Type B pancreatic cell (in vitro differentiated cells): ENCODE measurements at regions not wholly inside any gene's neighbourhood (a gene's known extent, or its start where the extent isn't known, plus 50 kb on each side); places are given as distances from the start of the nearest gene placed in this dataset.

ENCODE experiments used
- DNase-seq: peaks from one replicate; pipeline ENCODE4 v3.0.0; 2021; ENCODE audit warnings: mixed read lengths; ENCODE audit not compliant: unreplicated experiment; ENCODE audit errors: extremely low spot score
- H3K27ac Mint-ChIP-seq: 2 replicates; pipeline ENCODE4 v1.8.0; 2021; ENCODE audit warnings: mild to moderate bottlenecking, mixed read lengths
- H3K27me3 Mint-ChIP-seq: 2 replicates; pipeline ENCODE4 v1.8.0; 2021; ENCODE audit warnings: mixed read lengths
- H3K36me3 Mint-ChIP-seq: 2 replicates; pipeline ENCODE4 v1.8.0; 2021; ENCODE audit warnings: mixed read lengths
- H3K4me1 Mint-ChIP-seq: one replicate; pipeline ENCODE4 v1.8.0; 2021; ENCODE audit warnings: mixed read lengths; ENCODE audit not compliant: unreplicated experiment
- H3K4me3 Mint-ChIP-seq: 2 replicates; pipeline ENCODE4 v1.8.0; 2021; ENCODE audit warnings: mild to moderate bottlenecking, mixed read lengths
- H3K9me3 Mint-ChIP-seq: 2 replicates; pipeline ENCODE4 v1.8.0; 2021; ENCODE audit warnings: mixed read lengths
- TF ChIP-seq, protein P1 (sequence below): fragments of 200-600 bp; sonication (generic); conservative IDR thresholded peaks from 2 replicates; pipeline ENCODE4 v1.5.0; 2021; ENCODE audit warnings: antibody characterized with exemption, mild to moderate bottlenecking

DNA sequence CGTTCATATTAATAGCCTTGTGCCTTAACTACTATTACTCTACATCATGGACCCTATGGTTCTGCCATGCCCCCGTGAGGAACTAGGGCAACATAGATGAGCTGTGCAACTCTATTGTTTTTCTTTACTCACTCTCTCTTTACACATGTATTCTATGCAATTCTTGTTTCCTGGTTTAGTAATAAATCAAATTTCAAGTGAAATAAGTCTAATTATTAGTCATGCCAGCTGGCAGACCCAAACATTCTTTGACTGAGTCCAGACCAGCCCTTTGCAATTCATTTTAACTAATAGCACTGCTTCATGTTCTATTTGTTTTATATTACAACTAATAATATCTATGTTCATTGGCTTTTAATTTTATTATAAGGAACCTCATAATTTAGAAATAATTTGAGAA, 789.3 kb upstream of the ADAMTS5 start:
- Mint-ChIP-seq H3K4me1 (no peaks in the 10 kb centered on the region), H3K9me3 (no peaks in the 10 kb centered on the region), H3K36me3 (no peaks in the 10 kb centered on the region), H3K27me3 (peaks cover 3% of the 10 kb centered on the region), H3K4me3 (no peak overlapping the region), H3K27ac (no peak overlapping the region)
- no peak for DNase-seq
- TF ChIP-seq, protein P1, sequence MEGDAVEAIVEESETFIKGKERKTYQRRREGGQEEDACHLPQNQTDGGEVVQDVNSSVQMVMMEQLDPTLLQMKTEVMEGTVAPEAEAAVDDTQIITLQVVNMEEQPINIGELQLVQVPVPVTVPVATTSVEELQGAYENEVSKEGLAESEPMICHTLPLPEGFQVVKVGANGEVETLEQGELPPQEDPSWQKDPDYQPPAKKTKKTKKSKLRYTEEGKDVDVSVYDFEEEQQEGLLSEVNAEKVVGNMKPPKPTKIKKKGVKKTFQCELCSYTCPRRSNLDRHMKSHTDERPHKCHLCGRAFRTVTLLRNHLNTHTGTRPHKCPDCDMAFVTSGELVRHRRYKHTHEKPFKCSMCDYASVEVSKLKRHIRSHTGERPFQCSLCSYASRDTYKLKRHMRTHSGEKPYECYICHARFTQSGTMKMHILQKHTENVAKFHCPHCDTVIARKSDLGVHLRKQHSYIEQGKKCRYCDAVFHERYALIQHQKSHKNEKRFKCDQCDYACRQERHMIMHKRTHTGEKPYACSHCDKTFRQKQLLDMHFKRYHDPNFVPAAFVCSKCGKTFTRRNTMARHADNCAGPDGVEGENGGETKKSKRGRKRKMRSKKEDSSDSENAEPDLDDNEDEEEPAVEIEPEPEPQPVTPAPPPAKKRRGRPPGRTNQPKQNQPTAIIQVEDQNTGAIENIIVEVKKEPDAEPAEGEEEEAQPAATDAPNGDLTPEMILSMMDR: no peak

DNA sequence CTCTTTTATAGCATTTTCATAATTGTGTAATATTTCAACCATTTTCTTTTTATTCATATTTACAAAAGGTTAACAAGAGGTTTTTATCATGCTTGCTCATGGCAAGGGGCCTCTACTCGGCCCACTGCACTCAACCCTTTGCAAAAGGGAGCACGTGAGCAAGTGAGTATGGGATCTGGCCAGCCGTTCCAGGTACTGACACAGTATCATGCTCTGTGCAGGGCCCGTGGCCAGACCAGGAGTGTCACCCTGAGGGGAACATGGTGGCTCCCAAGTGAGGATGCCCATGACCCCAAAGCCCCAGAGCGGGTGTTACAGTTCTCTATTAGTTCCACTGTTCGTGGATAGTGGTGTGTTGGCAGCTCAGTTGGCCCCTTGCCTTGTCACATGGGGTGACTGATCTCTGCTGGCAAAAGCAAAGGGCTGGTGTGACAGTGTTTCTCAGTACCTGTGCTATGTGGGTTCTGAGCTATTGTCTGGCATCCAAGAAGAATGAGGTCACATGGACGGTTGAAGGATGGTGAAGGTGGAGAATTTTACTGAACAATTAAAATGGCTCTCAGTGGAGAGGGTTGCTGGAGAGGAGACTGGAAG, 777.2 kb upstream of the ADAMTS5 start:
- TF ChIP-seq, protein P1: no peak

DNA sequence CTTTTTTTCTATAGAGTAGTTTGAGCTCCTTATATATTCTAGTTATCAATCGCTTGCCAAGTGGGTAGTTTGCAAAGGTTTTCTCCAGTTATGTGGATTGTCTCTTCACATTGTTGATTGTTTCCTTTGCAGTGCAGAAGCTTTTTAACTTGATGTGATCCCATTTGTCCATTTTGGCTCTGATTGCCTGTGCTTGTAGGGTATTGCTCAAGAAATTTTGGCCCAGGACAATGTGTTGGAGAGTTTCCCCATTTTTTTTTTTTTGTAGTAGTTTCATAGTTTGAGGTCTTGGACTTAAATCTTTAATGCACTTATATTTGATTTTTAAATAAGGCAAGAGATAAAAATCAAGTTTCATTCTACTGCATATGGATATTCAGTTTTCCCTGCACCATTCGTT, 774.8 kb upstream of the ADAMTS5 start:
- H3K27me3 Mint-ChIP-seq: no peaks in the 10 kb centered on the region
- H3K4me3 Mint-ChIP-seq: no peak overlapping the region
- no peaks in the 10 kb centered on the region for H3K4me1 Mint-ChIP-seq
- H3K27ac Mint-ChIP-seq: no peak overlapping the region
- H3K9me3 Mint-ChIP-seq: no peaks in the 10 kb centered on the region
- TF ChIP-seq, protein P1: no peak
- H3K36me3 Mint-ChIP-seq: no peaks in the 10 kb centered on the region
- no peak for DNase-seq

More for the DNA sequence above, 777.2 kb upstream of the ADAMTS5 start:
- H3K36me3 Mint-ChIP-seq: no peaks in the 10 kb centered on the region
- no peak for DNase-seq
- H3K27ac Mint-ChIP-seq: no peak overlapping the region
- no peaks in the 10 kb centered on the region for H3K4me1 Mint-ChIP-seq
- no peaks in the 10 kb centered on the region for H3K9me3 Mint-ChIP-seq
- no peaks in the 10 kb centered on the region for H3K27me3 Mint-ChIP-seq
- no peak overlapping the region for H3K4me3 Mint-ChIP-seq

DNA sequence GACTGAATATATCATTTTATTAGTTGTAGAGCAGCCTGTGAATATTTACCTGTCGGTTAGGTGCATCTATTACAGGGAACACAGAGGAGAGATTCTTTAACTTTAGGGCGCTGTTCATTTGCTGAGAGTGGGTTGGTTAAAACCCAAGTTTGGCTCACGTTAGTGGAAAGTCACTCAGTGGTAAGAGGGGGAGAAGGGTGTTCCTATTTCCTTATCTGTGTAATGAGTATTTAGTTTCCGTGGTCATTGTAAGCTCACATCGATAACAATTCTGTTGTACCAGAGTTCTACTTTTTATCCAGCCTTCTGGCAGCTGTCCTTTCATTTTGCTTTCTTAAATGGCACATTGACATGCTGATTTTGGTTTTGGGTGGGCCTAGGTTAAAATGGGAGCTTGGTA, 773.2 kb upstream of the ADAMTS5 start:
- no peaks in the 10 kb centered on the region for H3K9me3 Mint-ChIP-seq
- no peaks in the 10 kb centered on the region for H3K27me3 Mint-ChIP-seq
- H3K27ac Mint-ChIP-seq: no peak overlapping the region
- H3K4me1 Mint-ChIP-seq: no peaks in the 10 kb centered on the region
- TF ChIP-seq, protein P1: no peak
- no peak for DNase-seq
- H3K4me3 Mint-ChIP-seq: no peak overlapping the region
- no peaks in the 10 kb centered on the region for H3K36me3 Mint-ChIP-seq

DNA sequence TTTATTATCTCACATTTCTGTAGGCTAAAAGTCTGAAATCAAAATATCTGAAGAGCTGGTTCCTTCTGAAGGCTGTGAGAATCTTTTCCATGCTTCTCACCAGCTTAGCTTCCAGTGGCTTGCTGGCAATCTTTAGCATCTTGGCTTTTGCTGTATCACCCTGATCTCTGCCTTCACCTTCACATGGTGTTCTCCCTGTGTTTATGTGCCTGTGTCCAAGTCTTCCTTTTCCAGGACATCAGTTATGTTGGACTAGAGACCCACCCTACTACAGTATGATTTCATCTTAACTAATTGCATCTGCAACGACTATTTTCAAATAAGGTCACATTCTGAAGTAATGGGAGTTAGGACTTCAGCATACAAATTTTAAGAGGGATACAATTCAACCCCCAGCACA, 772.3 kb upstream of the ADAMTS5 start:
- Mint-ChIP-seq H3K27me3 (no peaks in the 10 kb centered on the region), H3K4me3 (no peak overlapping the region)

More for the DNA sequence above, 772.3 kb upstream of the ADAMTS5 start:
- no peak for DNase-seq
- TF ChIP-seq, protein P1: no peak
- Mint-ChIP-seq H3K4me1 (no peaks in the 10 kb centered on the region), H3K27ac (no peak overlapping the region), H3K36me3 (no peaks in the 10 kb centered on the region), H3K9me3 (no peaks in the 10 kb centered on the region)
